Neural cell (in vitro differentiated cells): ENCODE measurements at regions not wholly inside any gene's neighbourhood (a gene's known extent, or its start where the extent isn't known, plus 50 kb on each side); places are given as distances from the start of the nearest gene placed in this dataset.

ENCODE experiments used
- EP300 ChIP-seq: fragments of 450-650 bp; conservative IDR thresholded peaks from 2 replicates; pipeline ENCODE4 v1.6.1; 2014; ENCODE audit warnings: antibody characterized with exemption, mild to moderate bottlenecking, moderate library complexity; ENCODE audit not compliant: poor library complexity, severe bottlenecking
- EZH2 ChIP-seq: fragments of 200-600, 300-800 bp; shearing (Covaris generic), sonication (generic); IDR thresholded peaks from 2 replicates; pipeline ENCODE4 v1.6.1; 2014; ENCODE audit warnings: antibody characterized with exemption, low read length, borderline replicate concordance, mild to moderate bottlenecking; ENCODE audit not compliant: insufficient read depth, poor library complexity, severe bottlenecking
- MXI1 ChIP-seq: fragments of 450-650 bp; conservative IDR thresholded peaks from 2 replicates; pipeline ENCODE4 v1.6.1; 2014; ENCODE audit warnings: antibody characterized with exemption, mild to moderate bottlenecking; ENCODE audit not compliant: poor library complexity, severe bottlenecking
- POLR2AphosphoS5 ChIP-seq: IDR thresholded peaks from 2 replicates; pipeline ENCODE4 v1.6.1; 2012
- RAD21 ChIP-seq: fragments of 450-650 bp; conservative IDR thresholded peaks from 2 replicates; pipeline ENCODE4 v1.6.1; 2014; ENCODE audit warnings: antibody characterized with exemption, mild to moderate bottlenecking, moderate library complexity
- SMC3 ChIP-seq: fragments of 450-650 bp; conservative IDR thresholded peaks from 2 replicates; pipeline ENCODE4 v1.6.1; 2014; ENCODE audit warnings: antibody characterized with exemption, mild to moderate bottlenecking, moderate library complexity; ENCODE audit not compliant: poor library complexity
- TAF1 ChIP-seq: IDR thresholded peaks from 2 replicates; pipeline ENCODE4 v1.6.1; 2012; ENCODE audit warnings: low read depth
- TF ChIP-seq, protein P1 (sequence below): fragments of 450-650 bp; IDR thresholded peaks from 2 replicates; pipeline ENCODE4 v1.5.1; 2014; ENCODE audit warnings: antibody characterized with exemption, mild to moderate bottlenecking, moderate library complexity; ENCODE audit not compliant: poor library complexity, severe bottlenecking
- TF ChIP-seq, protein P2 (sequence below): IDR thresholded peaks from 2 replicates; pipeline ENCODE4 v1.6.1; 2012; ENCODE audit warnings: borderline replicate concordance

DNA sequence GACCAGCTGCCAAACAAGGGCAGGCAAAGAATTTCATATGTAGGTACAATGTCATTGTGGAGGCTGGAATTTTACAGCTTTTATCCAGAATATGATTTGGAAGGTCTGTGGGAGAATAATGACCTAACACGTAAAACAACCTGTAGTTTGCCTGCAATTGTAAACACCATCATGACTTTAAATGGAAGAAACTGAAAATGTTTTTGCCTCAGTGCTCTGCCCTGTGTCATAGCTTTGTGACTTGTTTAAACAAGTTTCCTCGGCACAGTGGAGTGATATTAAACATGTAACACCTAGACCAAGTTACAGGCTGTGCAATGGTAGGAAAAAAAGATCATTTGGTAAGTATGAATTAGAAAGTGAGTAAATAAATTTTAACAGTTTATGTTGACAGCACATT is 171.6 kb upstream of the MBNL1 start:
- TF ChIP-seq EP300 (no peak), RAD21 (no peak), TAF1 (no peak), POLR2AphosphoS5 (no peak), EZH2 (no peak), MXI1 (no peak), SMC3 (no peak)
- TF ChIP-seq, protein P1, sequence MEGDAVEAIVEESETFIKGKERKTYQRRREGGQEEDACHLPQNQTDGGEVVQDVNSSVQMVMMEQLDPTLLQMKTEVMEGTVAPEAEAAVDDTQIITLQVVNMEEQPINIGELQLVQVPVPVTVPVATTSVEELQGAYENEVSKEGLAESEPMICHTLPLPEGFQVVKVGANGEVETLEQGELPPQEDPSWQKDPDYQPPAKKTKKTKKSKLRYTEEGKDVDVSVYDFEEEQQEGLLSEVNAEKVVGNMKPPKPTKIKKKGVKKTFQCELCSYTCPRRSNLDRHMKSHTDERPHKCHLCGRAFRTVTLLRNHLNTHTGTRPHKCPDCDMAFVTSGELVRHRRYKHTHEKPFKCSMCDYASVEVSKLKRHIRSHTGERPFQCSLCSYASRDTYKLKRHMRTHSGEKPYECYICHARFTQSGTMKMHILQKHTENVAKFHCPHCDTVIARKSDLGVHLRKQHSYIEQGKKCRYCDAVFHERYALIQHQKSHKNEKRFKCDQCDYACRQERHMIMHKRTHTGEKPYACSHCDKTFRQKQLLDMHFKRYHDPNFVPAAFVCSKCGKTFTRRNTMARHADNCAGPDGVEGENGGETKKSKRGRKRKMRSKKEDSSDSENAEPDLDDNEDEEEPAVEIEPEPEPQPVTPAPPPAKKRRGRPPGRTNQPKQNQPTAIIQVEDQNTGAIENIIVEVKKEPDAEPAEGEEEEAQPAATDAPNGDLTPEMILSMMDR, result no peak
- TF ChIP-seq, protein P2, sequence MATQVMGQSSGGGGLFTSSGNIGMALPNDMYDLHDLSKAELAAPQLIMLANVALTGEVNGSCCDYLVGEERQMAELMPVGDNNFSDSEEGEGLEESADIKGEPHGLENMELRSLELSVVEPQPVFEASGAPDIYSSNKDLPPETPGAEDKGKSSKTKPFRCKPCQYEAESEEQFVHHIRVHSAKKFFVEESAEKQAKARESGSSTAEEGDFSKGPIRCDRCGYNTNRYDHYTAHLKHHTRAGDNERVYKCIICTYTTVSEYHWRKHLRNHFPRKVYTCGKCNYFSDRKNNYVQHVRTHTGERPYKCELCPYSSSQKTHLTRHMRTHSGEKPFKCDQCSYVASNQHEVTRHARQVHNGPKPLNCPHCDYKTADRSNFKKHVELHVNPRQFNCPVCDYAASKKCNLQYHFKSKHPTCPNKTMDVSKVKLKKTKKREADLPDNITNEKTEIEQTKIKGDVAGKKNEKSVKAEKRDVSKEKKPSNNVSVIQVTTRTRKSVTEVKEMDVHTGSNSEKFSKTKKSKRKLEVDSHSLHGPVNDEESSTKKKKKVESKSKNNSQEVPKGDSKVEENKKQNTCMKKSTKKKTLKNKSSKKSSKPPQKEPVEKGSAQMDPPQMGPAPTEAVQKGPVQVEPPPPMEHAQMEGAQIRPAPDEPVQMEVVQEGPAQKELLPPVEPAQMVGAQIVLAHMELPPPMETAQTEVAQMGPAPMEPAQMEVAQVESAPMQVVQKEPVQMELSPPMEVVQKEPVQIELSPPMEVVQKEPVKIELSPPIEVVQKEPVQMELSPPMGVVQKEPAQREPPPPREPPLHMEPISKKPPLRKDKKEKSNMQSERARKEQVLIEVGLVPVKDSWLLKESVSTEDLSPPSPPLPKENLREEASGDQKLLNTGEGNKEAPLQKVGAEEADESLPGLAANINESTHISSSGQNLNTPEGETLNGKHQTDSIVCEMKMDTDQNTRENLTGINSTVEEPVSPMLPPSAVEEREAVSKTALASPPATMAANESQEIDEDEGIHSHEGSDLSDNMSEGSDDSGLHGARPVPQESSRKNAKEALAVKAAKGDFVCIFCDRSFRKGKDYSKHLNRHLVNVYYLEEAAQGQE, result no peak
